Parathyroid adenoma (tissue), 2 donors: ENCODE measurements at regions not wholly inside any gene's neighbourhood (a gene's known extent, or its start where the extent isn't known, plus 50 kb on each side); places are given as distances from the start of the nearest gene placed in this dataset.

Experiments used
- H2AFZ ChIP-seq: fragments of 300-600 bp; sonication (generic); one replicate; pipeline ENCODE4 v1.7.0; 2017; ENCODE audit warnings: antibody characterized with exemption, mild to moderate bottlenecking
- H3K27ac ChIP-seq: fragments of 300-600 bp; sonication (generic); one replicate; pipeline ENCODE4 v1.7.0; 2017
- H3K27me3 ChIP-seq: fragments of 300-600 bp; sonication (generic); one replicate; pipeline ENCODE4 v1.7.0; 2017; ENCODE audit warnings: low read length; ENCODE audit not compliant: control insufficient read depth, insufficient read depth
- H3K36me3 ChIP-seq: fragments of 300-600 bp; sonication (generic); one replicate; pipeline ENCODE4 v1.7.0; 2017; ENCODE audit warnings: low read length; ENCODE audit not compliant: control insufficient read depth, insufficient read depth
- H3K4me1 ChIP-seq: fragments of 300-600 bp; sonication (generic); one replicate; pipeline ENCODE4 v1.7.0; 2017; ENCODE audit warnings: control low read depth
- H3K4me2 ChIP-seq: fragments of 300-600 bp; sonication (generic); one replicate; pipeline ENCODE4 v1.7.0; 2017; ENCODE audit warnings: low read length
- H3K4me3 ChIP-seq: fragments of 300-600 bp; sonication (generic); one replicate; pipeline ENCODE4 v1.7.0; 2017; ENCODE audit warnings: low read depth, low read length
- H3K79me2 ChIP-seq: fragments of 300-600 bp; sonication (generic); one replicate; pipeline ENCODE4 v1.7.0; 2017; ENCODE audit warnings: control low read depth
- H3K9ac ChIP-seq: fragments of 300-600 bp; sonication (generic); one replicate; pipeline ENCODE4 v1.7.0; 2017; ENCODE audit warnings: mild to moderate bottlenecking
- H3K9me3 ChIP-seq: fragments of 300-600 bp; sonication (generic); one replicate; pipeline ENCODE4 v1.7.0; 2017; ENCODE audit warnings: low read length; ENCODE audit not compliant: control insufficient read depth
- CTCF ChIP-seq: fragments of 300-600 bp; sonication (generic); IDR thresholded peaks from one replicate; pipeline ENCODE4 v1.7.0; 2017; ENCODE audit warnings: antibody characterized with exemption, mild to moderate bottlenecking
- donor health status: primary hyperparathyroidism.

DNA sequence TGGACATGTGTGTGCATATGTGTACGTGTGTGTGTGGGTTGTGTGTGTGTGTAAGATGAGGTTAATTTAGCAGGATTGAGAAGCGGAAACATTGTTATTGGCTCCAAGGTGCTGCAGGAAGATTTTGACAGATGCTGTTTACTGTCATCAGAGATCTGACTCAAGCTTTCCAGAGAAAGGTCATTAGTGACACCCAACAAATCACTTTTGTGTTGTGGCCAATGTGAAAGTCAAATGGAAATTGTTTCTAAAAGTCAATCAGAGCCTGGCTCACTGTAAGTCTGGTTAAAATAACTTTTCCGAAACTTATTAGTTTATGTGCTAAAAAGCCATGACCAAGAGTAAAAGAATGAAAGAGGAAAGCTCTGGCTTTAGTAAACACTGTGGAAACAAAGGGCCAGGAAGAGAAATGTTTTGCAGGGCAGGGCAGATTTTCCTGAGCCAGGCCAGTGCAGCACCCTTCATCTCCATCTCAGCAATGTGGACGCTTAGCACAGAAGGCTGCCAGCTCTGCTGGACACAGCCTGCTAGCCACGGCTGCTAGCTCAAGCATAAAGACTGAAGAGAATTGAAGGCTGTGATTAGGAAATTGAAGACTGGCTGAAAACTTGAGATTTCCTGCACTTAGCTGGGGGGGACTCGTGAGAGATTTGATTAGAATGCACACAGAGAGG is 235.8 kb downstream of the NEDD1 start:
- Histone ChIP-seq H3K27ac (no peak overlapping the region), H3K9ac (no peak overlapping the region), H3K79me2 (no peaks in the 10 kb centered on the region), H3K27me3 (no peaks in the 10 kb centered on the region), H3K36me3 (no peaks in the 10 kb centered on the region), H2AFZ (no peak overlapping the region), H3K4me1 (no peaks in the 10 kb centered on the region), H3K4me3 (no peak overlapping the region), H3K4me2 (no peak overlapping the region), H3K9me3 (no peaks in the 10 kb centered on the region)
- no peak for TF ChIP-seq CTCF

DNA sequence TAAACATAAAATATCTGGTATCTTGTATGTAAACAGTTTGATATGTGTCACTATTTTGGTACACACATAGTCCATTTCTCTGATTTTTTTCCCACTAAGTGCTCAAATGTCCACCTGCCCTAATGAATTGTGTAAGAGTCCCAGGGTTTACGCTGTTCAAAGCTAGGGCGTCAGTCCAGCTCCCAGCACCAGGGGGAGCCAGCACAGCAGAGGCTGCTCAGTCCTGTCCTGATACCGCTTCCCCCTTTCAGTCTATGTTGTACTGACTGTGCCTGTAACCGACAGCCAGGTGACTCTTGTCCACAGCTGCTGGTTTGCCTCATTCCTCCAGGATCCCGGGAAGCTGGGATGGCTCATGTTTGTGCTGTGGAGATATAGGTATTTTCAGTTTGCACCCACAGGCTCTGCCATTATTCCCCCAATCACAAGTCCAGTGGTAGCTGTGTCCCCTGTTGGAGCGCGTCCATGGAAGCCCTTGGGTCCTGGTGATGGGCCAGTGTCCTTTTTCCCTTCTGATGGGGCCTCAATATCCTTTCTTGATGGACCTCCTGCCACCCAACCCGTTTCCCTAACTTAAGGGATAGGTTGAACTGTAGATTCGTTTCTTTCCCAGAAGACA is 242.0 kb downstream of the NEDD1 start:
- TF ChIP-seq CTCF, result peak; percentile 72
- H3K79me2 ChIP-seq, result no peaks in the 10 kb centered on the region
- no peaks in the 10 kb centered on the region for H3K9me3 ChIP-seq
- no peak overlapping the region for H3K4me3 ChIP-seq
- no peak overlapping the region for H3K9ac ChIP-seq
- H3K27ac ChIP-seq, result no peak overlapping the region
- no peaks in the 10 kb centered on the region for H3K27me3 ChIP-seq
- no peaks in the 10 kb centered on the region for H3K36me3 ChIP-seq
- H3K4me1 ChIP-seq, result no peaks in the 10 kb centered on the region
- H2AFZ ChIP-seq, result no peak overlapping the region
- H3K4me2 ChIP-seq, result no peak overlapping the region

DNA sequence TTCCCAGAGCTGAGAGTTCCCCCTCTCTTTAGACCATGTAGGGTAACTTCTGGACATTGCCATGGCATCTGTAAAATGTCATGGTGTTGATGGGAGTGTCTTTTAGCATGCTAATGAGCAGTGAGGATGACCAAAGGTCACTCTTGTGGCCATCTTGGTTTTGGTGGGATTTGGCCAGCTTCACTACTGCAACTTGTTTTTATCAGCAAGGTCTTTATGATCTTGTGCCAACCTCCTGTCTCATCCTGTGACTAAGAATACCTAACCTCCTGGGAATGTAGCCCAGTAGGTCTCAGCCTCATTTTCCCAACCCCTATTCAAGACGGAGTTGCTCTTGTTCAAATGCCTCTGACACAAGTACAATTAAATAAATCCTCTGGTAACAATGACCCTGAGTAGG is 244.4 kb downstream of the NEDD1 start:
- no peak overlapping the region for H3K9ac ChIP-seq
- no peaks in the 10 kb centered on the region for H3K27me3 ChIP-seq
- H3K79me2 ChIP-seq, result no peaks in the 10 kb centered on the region
- H3K4me2 ChIP-seq, result no peak overlapping the region
- no peak overlapping the region for H3K27ac ChIP-seq
- no peaks in the 10 kb centered on the region for H3K36me3 ChIP-seq
- no peaks in the 10 kb centered on the region for H3K9me3 ChIP-seq
- H2AFZ ChIP-seq, result no peak overlapping the region
- H3K4me1 ChIP-seq, result no peaks in the 10 kb centered on the region
- no peak for TF ChIP-seq CTCF
- H3K4me3 ChIP-seq, result no peak overlapping the region

- H3K4me1 ChIP-seq, result no peaks in the 10 kb centered on the region
- no peaks in the 10 kb centered on the region for H3K27me3 ChIP-seq
- no peak overlapping the region for H3K4me3 ChIP-seq
- H2AFZ ChIP-seq, result no peak overlapping the region
- no peak overlapping the region for H3K4me2 ChIP-seq
- no peaks in the 10 kb centered on the region for H3K9me3 ChIP-seq
- no peaks in the 10 kb centered on the region for H3K36me3 ChIP-seq
- TF ChIP-seq CTCF, result no peak
- H3K79me2 ChIP-seq, result no peaks in the 10 kb centered on the region
- H3K9ac ChIP-seq, result no peak overlapping the region
- no peak overlapping the region for H3K27ac ChIP-seq
Measured at GRCh38 chr12:97159377-97159776, 252.3 kb downstream of the NEDD1 start.

DNA sequence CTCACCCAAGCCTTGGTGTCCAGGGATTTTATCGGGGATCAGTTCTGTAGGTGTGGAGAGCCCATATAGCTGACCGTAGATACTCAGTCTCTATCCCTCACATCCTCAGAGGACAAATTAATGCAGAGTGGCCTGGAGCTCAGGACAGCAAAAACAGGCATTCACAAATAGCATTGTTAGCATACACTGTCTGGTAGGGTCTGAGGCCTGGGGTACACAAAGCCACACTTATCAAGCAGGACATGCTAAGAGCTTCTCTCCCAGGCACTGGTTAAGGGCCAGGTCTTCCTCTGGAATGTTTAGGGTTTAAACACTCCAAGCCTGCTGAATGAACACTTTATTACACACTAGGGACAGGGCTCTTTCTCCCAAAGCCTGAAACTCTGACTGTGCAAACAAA is 253.2 kb downstream of the NEDD1 start:
- Histone ChIP-seq H3K4me3 (no peak overlapping the region), H3K9ac (no peak overlapping the region), H2AFZ (no peak overlapping the region), H3K4me1 (no peaks in the 10 kb centered on the region), H3K4me2 (no peak overlapping the region), H3K79me2 (no peaks in the 10 kb centered on the region), H3K9me3 (no peaks in the 10 kb centered on the region), H3K27ac (no peak overlapping the region), H3K36me3 (no peaks in the 10 kb centered on the region), H3K27me3 (no peaks in the 10 kb centered on the region)
- no peak for TF ChIP-seq CTCF
